Right ventricle myocardium inferior (tissue), 1 donor: ENCODE measurements at regions not wholly inside any gene's neighbourhood (a gene's known extent, or its start where the extent isn't known, plus 50 kb on each side); places are given as distances from the start of the nearest gene placed in this dataset.

Experiments
- ATAC-seq: fragments of 200-7000 bp; cut with Tn5 transposase; one replicate; pipeline ENCODE4 v1.9.1; 2020; ENCODE audit warnings: mild to moderate bottlenecking, moderate library complexity
- DNase-seq: peaks from one replicate; pipeline ENCODE4 v3.0.0; 2021; ENCODE audit errors: missing footprints
- intact Hi-C: fragments of 100-400 bp; cut with DNase I; formaldehyde crosslinking; loops from one replicate; pipeline ENCODE4 v1.11.0; 2022
- donor health status: DM: no; HTN: yes; CAD: no; lungs with severe emphysema.

- no peak for DNase-seq
- intact Hi-C loops = no loop called here
- no peak for ATAC-seq
Observed at GRCh38 chr20:39553120-39553519, 591.0 kb downstream of the DHX35 start.

- no peak for DNase-seq
- intact Hi-C loops = no loop called here
- no peak for ATAC-seq
Observed at GRCh38 chr20:39549733-39550132, 587.6 kb downstream of the DHX35 start.

- DNase-seq (no peak), ATAC-seq (no peak)
- intact Hi-C loops = no loop called here
Observed at GRCh38 chr20:39547546-39548408, 585.6 kb downstream of the DHX35 start.

GRCh38 chr20:39541136-39541803 lies 579.1 kb downstream of the DHX35 start:
- intact Hi-C loops = no loop called here
- no peak for ATAC-seq
- no peak for DNase-seq

- ATAC-seq (no peak), DNase-seq (no peak)
- intact Hi-C loops = no loop called here
Observed at GRCh38 chr20:39538317-39538716, 576.2 kb downstream of the DHX35 start.

- DNase-seq (no peak), ATAC-seq (no peak)
- intact Hi-C loops = no loop called here
Observed at GRCh38 chr20:39535301-39535700, 573.2 kb downstream of the DHX35 start.

- DNase-seq = no peak
- intact Hi-C loops = no loop called here
- ATAC-seq = no peak
Observed at GRCh38 chr20:39534846-39535245, 572.7 kb downstream of the DHX35 start.

GRCh38 chr20:39533858-39534257 lies 571.7 kb downstream of the DHX35 start:
- DNase-seq (no peak), ATAC-seq (no peak)
- intact Hi-C loops = no loop called here

- intact Hi-C loops = no loop called here
- DNase-seq (no peak), ATAC-seq (no peak)
Observed at GRCh38 chr20:39532205-39532604, 570.1 kb downstream of the DHX35 start.

GRCh38 chr20:39528436-39528835 lies 566.3 kb downstream of the DHX35 start:
- DNase-seq (no peak), ATAC-seq (no peak)
- intact Hi-C loops = no loop called here

- DNase-seq = no peak
- intact Hi-C loops = no loop called here
- no peak for ATAC-seq
Observed at GRCh38 chr20:39524371-39524911, 562.3 kb downstream of the DHX35 start.

- no peak for ATAC-seq
- DNase-seq = no peak
- intact Hi-C loops = no loop called here
Observed at GRCh38 chr20:39523405-39523804, 561.3 kb downstream of the DHX35 start.

- no peak for DNase-seq
- intact Hi-C loops = no loop called here
- ATAC-seq = no peak
Observed at GRCh38 chr20:39518654-39519053, 556.5 kb downstream of the DHX35 start.

GRCh38 chr20:39516964-39517363 lies 554.8 kb downstream of the DHX35 start:
- intact Hi-C loops = no loop called here
- DNase-seq (no peak), ATAC-seq (no peak)

GRCh38 chr20:39504710-39505094 lies 542.6 kb downstream of the DHX35 start:
- intact Hi-C loops = no loop called here

GRCh38 chr20:39503902-39504709 lies 542.0 kb downstream of the DHX35 start:
- intact Hi-C loops = no loop called here
- ATAC-seq = no peak
- no peak for DNase-seq

More at GRCh38 chr20:39504710-39505094, 542.6 kb downstream of the DHX35 start:
- ATAC-seq = no peak
- no peak for DNase-seq

GRCh38 chr20:39492223-39492797 lies 530.2 kb downstream of the DHX35 start:
- ATAC-seq (no peak), DNase-seq (no peak)
- intact Hi-C loops = no loop called here

- intact Hi-C loops = no loop called here
- DNase-seq = no peak
- ATAC-seq = no peak
Observed at GRCh38 chr20:39491711-39492110, 529.6 kb downstream of the DHX35 start.

- intact Hi-C loops = no loop called here
- ATAC-seq (no peak), DNase-seq (no peak)
Observed at GRCh38 chr20:39489986-39490560, 527.9 kb downstream of the DHX35 start.
